Stimulated activated naive B cell treated with anti-CD40 and anti-IgM and Interleukin-4, amounts not matched to agents 10 μg/mL and 1 μg/mL and 100 μg/mL, for 72 hours (primary cell): ENCODE measurements at regions not wholly inside any gene's neighbourhood (a gene's known extent, or its start where the extent isn't known, plus 50 kb on each side); places are given as distances from the start of the nearest gene placed in this dataset.

Experiments
- ATAC-seq, 2 donors: fragments of 150-1000 bp; cut with Tn5 transposase; replicated peaks; 2 replicates each; pipeline ENCODE4 v1.10.0; 2021; ENCODE audit warnings: moderate library complexity in 1 of 2
- DNase-seq: peaks from one replicate; pipeline ENCODE4 v3.0.0; 2021
- H3K27ac Mint-ChIP-seq: one replicate; pipeline ENCODE4 v1.8.0; 2022; ENCODE audit warnings: mild to moderate bottlenecking, mixed read lengths
- H3K27me3 Mint-ChIP-seq, 2 donors: one replicate each; pipeline ENCODE4 v1.8.0; 2022; ENCODE audit warnings: mixed read lengths in 2 of 2
- H3K36me3 Mint-ChIP-seq, 2 donors: one replicate each; pipeline ENCODE4 v1.8.0; 2022; ENCODE audit warnings: mixed read lengths in 2 of 2, mild to moderate bottlenecking in 1 of 2
- H3K4me1 Mint-ChIP-seq, 2 donors: one replicate each; pipeline ENCODE4 v1.8.0; 2022; ENCODE audit warnings: mixed read lengths in 2 of 2, mild to moderate bottlenecking in 1 of 2
- H3K4me3 Mint-ChIP-seq, 2 donors: one replicate each; pipeline ENCODE4 v1.8.0; 2022; ENCODE audit warnings: mild to moderate bottlenecking in 2 of 2, mixed read lengths in 2 of 2, moderate library complexity in 1 of 2
- H3K9me3 Mint-ChIP-seq, 2 donors: one replicate each; pipeline ENCODE4 v1.8.0; 2022; ENCODE audit warnings: mixed read lengths in 2 of 2, mild to moderate bottlenecking in 1 of 2

DNA sequence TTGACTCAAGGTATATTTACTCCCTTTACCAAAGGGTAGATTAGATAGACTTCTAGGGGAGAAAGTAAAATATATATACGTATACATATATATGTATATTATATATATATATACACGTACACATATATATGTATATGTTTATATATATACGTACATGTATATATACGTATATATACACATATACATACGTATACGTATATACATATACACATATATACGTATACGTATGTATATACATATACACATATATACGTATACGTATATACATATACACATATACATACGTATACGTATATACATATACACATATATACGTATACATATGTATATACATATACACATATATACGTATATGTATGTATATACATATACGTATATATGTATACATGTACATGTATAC is 430.5 kb upstream of the ANO3 start:
- H3K36me3 Mint-ChIP-seq: no peaks in the 10 kb centered on the region
- H3K27me3 Mint-ChIP-seq: no peaks in the 10 kb centered on the region
- ATAC-seq (no peak), DNase-seq (no peak)
- H3K4me3 Mint-ChIP-seq: no peak overlapping the region
- H3K9me3 Mint-ChIP-seq: no peaks in the 10 kb centered on the region
- no peak overlapping the region for H3K27ac Mint-ChIP-seq
- H3K4me1 Mint-ChIP-seq: no peaks in the 10 kb centered on the region

DNA sequence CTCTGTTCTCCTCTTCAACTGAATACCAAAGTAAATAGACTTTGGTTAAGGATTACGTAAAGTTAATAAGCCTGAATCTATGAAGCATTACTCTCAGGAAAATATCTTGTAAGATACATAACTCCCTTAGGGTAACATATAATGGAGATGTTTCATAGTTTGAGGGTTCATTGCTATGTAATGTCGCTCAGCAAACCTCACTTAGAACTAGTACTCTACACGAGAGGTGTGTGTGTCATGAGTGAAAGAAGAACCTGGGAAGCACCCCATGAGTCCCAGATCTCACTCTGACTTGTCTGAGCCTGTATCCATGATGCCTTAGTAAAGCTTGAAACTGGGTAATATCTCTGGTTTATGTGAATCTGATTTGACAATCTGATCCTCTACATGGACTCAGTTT is 429.5 kb upstream of the ANO3 start:
- no peaks in the 10 kb centered on the region for H3K36me3 Mint-ChIP-seq
- H3K4me3 Mint-ChIP-seq: no peak overlapping the region
- no peaks in the 10 kb centered on the region for H3K9me3 Mint-ChIP-seq
- DNase-seq (no peak), ATAC-seq (no peak)
- no peaks in the 10 kb centered on the region for H3K27me3 Mint-ChIP-seq
- no peaks in the 10 kb centered on the region for H3K4me1 Mint-ChIP-seq
- no peak overlapping the region for H3K27ac Mint-ChIP-seq

DNA sequence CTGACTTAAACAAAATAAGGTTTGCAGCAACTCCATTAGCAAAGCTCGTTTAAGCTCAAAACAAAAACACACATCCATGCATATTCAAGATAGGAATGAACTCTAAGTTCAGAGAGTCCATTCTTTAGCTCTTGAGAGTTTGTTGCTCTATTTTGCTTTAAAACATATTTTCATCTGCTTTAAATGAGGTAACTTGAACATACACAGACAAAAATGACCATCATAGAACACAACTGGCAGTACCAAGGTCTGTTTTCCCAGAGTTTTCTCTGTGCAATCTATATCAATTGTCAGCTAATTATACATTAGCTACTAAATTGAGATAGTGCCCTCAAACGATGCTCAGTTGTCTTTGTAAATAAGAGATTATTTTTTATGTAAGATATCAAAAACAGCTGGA is 423.2 kb upstream of the ANO3 start:
- Mint-ChIP-seq H3K4me1 (no peaks in the 10 kb centered on the region), H3K4me3 (no peak overlapping the region), H3K9me3 (no peaks in the 10 kb centered on the region), H3K27me3 (no peaks in the 10 kb centered on the region), H3K36me3 (no peaks in the 10 kb centered on the region), H3K27ac (no peak overlapping the region)
- DNase-seq: no peak
- ATAC-seq: no peak

DNA sequence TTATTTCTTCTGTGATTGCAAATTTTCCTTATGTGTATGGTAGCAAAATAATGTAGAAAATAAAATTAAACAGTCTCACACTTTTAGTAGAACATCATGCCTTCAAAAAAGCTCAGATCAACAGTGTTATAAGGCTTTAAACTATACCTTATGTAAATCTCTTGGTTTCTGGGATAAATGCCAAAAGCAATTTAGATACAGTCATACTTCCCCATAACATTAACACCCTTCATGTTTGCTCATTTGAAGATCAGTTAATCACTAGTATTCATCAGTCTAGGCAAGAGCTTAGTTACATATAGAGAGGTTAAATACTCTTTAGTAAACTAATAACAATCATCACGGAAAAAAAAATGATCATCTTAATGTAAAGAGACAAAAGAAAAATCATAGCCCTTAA is 421.8 kb upstream of the ANO3 start:
- H3K4me1 Mint-ChIP-seq: no peaks in the 10 kb centered on the region
- H3K27me3 Mint-ChIP-seq: no peaks in the 10 kb centered on the region
- no peak overlapping the region for H3K4me3 Mint-ChIP-seq

DNA sequence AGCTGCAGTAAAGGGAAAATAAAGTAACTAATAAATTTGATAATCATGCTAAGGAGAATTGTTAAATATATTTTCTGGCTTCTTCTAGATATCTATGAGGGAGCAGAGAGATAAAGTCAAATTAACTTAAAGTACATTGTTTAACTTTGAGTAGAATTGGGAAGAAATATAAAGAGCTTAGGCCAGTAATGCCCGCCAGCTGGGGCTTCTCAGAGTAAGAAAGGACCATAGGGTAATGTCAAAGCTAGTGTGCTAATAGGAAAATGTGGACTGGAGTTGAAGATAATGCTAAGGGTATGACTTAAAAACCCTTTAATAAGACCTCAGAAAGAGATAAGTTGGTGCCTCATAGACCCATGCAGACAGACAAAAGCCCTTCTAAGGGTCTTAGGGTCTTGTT is 411.6 kb upstream of the ANO3 start:
- Mint-ChIP-seq H3K9me3 (peaks cover 6 to 9% of the 10 kb centered on the region in 2 donors), H3K4me3 (no peak overlapping the region), H3K27me3 (no peaks in the 10 kb centered on the region), H3K27ac (no peak overlapping the region), H3K36me3 (no peaks in the 10 kb centered on the region), H3K4me1 (no peaks in the 10 kb centered on the region)
- ATAC-seq: no peak
- no peak for DNase-seq

More for the DNA sequence above, 421.8 kb upstream of the ANO3 start:
- Mint-ChIP-seq H3K36me3 (no peaks in the 10 kb centered on the region), H3K27ac (no peak overlapping the region), H3K9me3 (no peaks in the 10 kb centered on the region)
- ATAC-seq: no peak
- no peak for DNase-seq

DNA sequence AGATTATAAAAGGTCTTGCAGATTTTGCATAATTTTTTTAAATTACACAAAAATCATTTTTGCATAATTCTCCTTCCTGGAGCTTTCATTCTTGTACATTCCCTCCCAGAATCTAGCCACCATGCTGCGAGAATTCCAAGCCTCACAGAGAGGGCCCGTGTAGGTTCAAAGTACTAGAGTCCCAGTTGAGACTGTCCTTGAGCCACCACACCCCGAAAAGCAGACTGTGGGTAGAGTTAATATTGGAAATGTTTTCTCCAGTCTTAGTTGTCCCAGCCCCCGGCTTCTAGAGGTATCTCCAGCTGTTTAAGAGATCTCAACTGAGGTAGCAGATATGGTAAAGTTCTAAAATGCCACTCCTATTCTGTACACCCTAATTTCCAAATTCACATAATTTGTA is 407.3 kb upstream of the ANO3 start:
- H3K4me1 Mint-ChIP-seq: no peaks in the 10 kb centered on the region
- no peak for DNase-seq
- no peak for ATAC-seq
- H3K27me3 Mint-ChIP-seq: no peaks in the 10 kb centered on the region
- no peak overlapping the region for H3K27ac Mint-ChIP-seq
- no peaks in the 10 kb centered on the region for H3K36me3 Mint-ChIP-seq
- peaks cover 6 to 8% of the 10 kb centered on the region in 2 donors for H3K9me3 Mint-ChIP-seq
- no peak overlapping the region for H3K4me3 Mint-ChIP-seq

DNA sequence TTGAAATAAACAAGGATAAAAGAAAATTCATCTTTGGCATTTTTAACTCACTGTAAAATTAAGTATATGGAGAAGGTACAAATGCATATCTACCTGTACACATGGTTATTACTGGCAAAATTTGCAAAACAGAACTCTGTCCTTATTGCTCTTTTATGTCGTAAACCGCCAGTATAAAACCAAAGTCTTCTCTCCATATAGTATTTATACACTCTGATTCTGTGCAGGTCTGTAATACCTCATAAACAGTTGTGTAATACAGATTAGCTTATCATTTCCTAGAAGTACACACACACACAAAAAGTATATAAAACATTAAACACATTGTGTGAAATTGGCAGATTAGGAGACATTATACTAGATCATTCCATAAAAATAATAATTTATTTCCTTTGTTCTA is 406.6 kb upstream of the ANO3 start:
- Mint-ChIP-seq H3K9me3 (peaks cover 5 to 6% of the 10 kb centered on the region in 2 donors), H3K4me1 (no peaks in the 10 kb centered on the region), H3K27ac (no peak overlapping the region), H3K27me3 (no peaks in the 10 kb centered on the region), H3K36me3 (no peaks in the 10 kb centered on the region), H3K4me3 (no peak overlapping the region)
- ATAC-seq (no peak), DNase-seq (no peak)

DNA sequence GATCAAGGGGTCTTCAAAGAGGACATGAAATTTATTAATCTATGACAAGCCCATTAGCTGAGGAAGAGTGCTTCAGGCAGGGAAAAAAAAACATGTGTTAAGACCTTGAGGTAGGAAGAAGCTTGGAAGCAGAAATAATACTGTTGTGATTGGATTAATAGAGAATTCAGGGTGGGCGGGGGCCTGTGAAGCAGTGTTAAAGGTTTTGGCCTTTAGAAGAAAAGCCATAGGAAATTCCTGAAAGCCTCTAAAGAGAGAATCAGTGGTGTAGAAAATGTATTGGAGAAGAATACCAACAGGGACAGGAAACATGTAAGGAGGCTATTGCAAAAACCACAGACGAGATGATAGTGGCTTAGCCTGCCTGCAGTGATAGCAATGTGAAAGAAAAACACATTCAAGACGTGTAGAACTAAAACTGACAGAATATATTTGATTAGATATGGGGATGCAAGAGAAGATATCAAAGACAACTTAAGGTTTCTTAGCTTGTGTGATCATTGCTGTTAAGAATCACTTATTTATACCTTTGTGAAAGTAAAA is 404.4 kb upstream of the ANO3 start:
- H3K4me1 Mint-ChIP-seq: no peaks in the 10 kb centered on the region
- no peak for DNase-seq
- peaks cover 5 to 9% of the 10 kb centered on the region in 2 donors for H3K9me3 Mint-ChIP-seq
- H3K27ac Mint-ChIP-seq: no peak overlapping the region
- H3K4me3 Mint-ChIP-seq: no peak overlapping the region
- H3K36me3 Mint-ChIP-seq: peaks cover 0 to 2% of the 10 kb centered on the region in 2 donors
- no peak for ATAC-seq
- no peaks in the 10 kb centered on the region for H3K27me3 Mint-ChIP-seq

DNA sequence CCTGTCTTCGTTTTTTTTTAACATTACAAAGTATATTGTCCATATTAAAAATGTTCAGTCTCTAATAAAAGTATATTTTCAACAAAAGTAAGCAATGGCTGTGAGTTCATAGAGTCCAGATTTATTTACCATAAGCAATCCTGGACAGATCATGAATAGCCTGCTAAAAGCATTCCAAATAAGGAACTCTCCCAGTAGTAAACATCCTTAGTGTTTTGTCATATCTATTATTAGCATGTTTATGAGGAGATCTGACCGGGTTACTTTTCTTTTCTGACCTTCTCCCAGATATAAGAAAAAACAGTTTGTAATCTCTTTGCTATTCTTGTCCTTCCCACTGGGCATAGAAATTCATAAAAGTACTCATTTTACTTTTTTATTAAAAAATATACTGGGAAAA is 403.9 kb upstream of the ANO3 start:
- H3K27me3 Mint-ChIP-seq: no peaks in the 10 kb centered on the region
- DNase-seq: no peak

DNA sequence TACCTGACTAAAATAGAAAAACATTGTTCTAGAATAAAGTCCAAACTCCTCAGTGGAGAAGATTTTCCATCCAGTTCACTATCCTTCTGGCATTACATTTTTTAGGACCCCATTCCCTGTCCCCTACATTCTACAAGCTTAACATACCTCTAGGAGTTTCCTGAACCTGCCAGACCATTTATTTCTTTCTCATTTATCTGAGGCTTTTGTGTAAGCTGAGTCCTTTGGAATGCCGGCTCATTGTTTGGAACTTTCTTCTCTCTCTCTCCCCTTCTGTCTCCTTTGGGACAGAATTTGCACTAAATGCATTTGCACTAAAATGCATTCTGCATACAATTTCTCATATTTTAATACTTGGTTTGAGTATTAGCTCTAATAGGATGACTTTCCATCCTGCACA is 393.0 kb upstream of the ANO3 start:
- no peak overlapping the region for H3K27ac Mint-ChIP-seq
- no peak for DNase-seq
- H3K36me3 Mint-ChIP-seq: no peaks in the 10 kb centered on the region
- H3K9me3 Mint-ChIP-seq: peaks cover 3 to 4% of the 10 kb centered on the region in 2 donors
- no peak for ATAC-seq
- no peak overlapping the region for H3K4me3 Mint-ChIP-seq
- peaks cover 0 to 3% of the 10 kb centered on the region in 2 donors for H3K27me3 Mint-ChIP-seq
- no peaks in the 10 kb centered on the region for H3K4me1 Mint-ChIP-seq

More for the DNA sequence above, 403.9 kb upstream of the ANO3 start:
- H3K4me3 Mint-ChIP-seq: no peak overlapping the region
- no peak overlapping the region for H3K27ac Mint-ChIP-seq
- H3K4me1 Mint-ChIP-seq: no peaks in the 10 kb centered on the region
- peaks cover 0 to 2% of the 10 kb centered on the region in 2 donors for H3K36me3 Mint-ChIP-seq
- H3K9me3 Mint-ChIP-seq: peaks cover 2 to 6% of the 10 kb centered on the region in 2 donors
- ATAC-seq: no peak

DNA sequence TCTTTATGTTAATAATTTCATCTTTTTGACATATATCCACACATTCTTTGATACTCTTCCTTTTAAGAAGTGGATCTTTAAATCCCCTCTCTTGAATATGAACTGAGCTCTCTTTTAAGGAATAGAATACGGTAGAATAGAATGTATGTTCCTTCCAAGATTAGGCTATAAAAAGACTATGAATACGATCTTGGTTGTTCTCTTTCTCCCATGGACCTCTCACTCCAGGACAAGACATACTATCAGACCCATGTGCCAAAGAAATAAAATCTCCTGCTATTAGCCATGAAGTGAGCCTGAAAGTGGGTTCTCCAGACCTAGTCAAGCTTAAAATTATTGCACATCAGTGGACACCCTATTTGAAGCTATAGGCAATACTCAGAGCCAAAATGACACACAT is 392.2 kb upstream of the ANO3 start:
- Mint-ChIP-seq H3K27ac (no peak overlapping the region), H3K36me3 (no peaks in the 10 kb centered on the region), H3K9me3 (peaks cover 3 to 4% of the 10 kb centered on the region in 2 donors), H3K27me3 (peaks cover 0 to 3% of the 10 kb centered on the region in 2 donors), H3K4me1 (no peaks in the 10 kb centered on the region), H3K4me3 (no peak overlapping the region)
- DNase-seq (no peak), ATAC-seq (no peak)

DNA sequence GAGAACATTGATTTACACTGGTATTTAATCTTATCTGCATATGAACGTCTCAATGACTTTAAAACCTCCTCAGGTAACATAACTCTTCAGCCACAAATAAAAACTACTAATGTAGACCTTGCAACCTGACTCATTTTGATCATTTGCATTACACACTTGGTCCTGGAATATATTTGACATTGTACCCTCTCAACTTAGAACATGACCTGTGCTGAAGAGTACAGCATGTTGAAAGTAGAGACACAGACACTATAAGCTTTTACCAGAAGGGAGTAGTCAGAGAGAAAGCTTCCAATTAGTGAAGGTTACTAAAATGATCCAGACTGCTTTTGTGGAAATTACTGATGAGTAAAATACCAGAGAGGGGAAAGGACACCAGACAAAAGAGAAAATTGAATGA is 390.6 kb upstream of the ANO3 start:
- Mint-ChIP-seq H3K9me3 (no peaks in the 10 kb centered on the region), H3K27ac (no peak overlapping the region), H3K4me3 (no peak overlapping the region), H3K4me1 (no peaks in the 10 kb centered on the region), H3K27me3 (peaks cover 0 to 3% of the 10 kb centered on the region in 2 donors), H3K36me3 (no peaks in the 10 kb centered on the region)
- DNase-seq (no peak), ATAC-seq (no peak)

DNA sequence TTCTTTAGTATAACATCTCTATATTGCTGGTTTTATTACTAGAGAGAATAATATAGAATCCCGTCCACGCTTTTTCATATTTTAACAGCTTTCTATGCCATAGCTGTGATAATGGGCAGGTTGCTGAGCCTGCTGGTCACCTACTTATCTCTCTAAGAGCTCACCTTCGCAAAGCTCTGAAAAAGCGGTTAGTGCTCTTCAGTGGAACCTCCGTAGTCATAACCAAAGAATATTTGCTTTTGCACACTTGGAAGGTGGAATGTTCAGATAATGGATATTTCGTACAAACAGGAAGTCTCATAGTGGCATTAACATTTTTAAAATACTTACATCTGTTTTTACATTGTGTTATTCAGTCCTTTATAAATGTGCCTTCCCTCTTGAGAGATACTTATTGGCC is 388.9 kb upstream of the ANO3 start:
- H3K27me3 Mint-ChIP-seq: peaks cover 0 to 3% of the 10 kb centered on the region in 2 donors
- DNase-seq: no peak

DNA sequence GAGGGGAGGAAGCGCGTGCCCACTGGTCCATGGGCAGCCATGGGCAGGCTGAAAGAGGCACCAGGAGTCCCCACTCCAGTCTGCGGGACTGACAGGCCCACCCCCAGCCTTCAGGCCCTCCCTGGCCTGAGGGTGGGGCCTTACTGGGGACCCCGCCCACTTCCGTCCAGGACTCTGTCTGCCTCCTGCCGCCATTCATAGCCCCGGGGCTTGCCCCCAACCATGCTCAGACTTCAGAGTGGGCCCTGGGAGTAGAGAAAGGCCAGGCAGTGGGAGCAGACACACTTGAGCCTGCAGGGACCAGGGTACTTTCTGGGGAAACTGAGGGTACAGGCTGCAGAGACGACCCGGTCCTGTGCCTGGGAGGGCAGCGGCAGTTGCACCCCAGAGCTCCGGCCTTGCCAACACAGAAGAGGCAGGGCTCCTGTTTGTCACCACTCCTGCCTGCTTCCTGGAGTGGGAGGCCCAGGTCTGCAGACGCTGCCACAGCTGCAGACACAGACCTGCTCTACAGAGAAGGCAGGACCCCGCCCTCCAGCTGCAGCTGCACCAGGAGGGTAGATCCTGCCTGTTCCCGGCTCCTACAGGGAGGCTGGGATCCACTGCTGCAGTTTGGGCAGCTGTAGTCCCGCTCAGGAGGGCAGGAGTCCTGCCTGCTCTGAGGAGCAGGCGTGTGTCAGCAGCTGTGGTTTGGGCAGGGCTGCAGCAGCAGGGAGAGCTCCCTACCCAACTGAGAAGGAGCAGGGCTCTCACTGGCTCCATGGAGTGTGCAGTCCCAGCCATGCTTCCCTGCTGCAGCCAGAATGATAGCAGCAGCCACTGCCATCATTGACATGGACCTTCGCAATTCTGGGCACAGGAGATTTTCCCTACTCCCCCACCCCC is 387.9 kb upstream of the ANO3 start:
- Mint-ChIP-seq H3K9me3 (no peaks in the 10 kb centered on the region), H3K4me3 (no peak overlapping the region), H3K27me3 (peaks cover 0 to 3% of the 10 kb centered on the region in 2 donors), H3K36me3 (no peaks in the 10 kb centered on the region), H3K27ac (no peak overlapping the region), H3K4me1 (no peaks in the 10 kb centered on the region)
- DNase-seq (no peak), ATAC-seq (no peak)

More for the DNA sequence above, 388.9 kb upstream of the ANO3 start:
- Mint-ChIP-seq H3K4me3 (no peak overlapping the region), H3K36me3 (no peaks in the 10 kb centered on the region), H3K4me1 (no peaks in the 10 kb centered on the region), H3K27ac (no peak overlapping the region), H3K9me3 (no peaks in the 10 kb centered on the region)
- no peak for ATAC-seq

DNA sequence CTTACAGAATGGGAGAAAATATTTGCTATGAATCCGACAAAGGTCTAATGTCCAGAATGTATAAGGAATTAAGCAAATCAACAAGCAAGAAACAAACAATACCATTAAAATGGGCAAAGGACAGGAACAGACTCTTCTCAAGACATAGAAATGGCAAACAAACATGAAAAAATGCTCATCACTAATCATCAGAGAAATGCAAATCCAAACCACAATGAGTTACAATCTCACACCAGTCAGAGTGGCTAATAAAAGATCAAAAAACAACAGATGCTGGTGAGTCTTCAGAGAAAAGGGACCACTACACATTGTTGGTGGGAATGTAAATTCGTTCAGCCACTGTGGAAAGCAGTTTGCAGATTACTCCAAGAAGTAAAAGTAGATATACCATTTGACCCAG is 382.0 kb upstream of the ANO3 start:
- no peak for DNase-seq
- no peaks in the 10 kb centered on the region for H3K36me3 Mint-ChIP-seq
- H3K27me3 Mint-ChIP-seq: no peaks in the 10 kb centered on the region
- no peaks in the 10 kb centered on the region for H3K9me3 Mint-ChIP-seq
- ATAC-seq: no peak
- H3K4me3 Mint-ChIP-seq: no peak overlapping the region
- H3K4me1 Mint-ChIP-seq: no peaks in the 10 kb centered on the region
- H3K27ac Mint-ChIP-seq: no peak overlapping the region
